ENCODE measurements at regions not wholly inside any gene's neighbourhood (a gene's known extent, or its start where the extent isn't known, plus 50 kb on each side); places are given as distances from the start of the nearest gene placed in this dataset.

DNA sequence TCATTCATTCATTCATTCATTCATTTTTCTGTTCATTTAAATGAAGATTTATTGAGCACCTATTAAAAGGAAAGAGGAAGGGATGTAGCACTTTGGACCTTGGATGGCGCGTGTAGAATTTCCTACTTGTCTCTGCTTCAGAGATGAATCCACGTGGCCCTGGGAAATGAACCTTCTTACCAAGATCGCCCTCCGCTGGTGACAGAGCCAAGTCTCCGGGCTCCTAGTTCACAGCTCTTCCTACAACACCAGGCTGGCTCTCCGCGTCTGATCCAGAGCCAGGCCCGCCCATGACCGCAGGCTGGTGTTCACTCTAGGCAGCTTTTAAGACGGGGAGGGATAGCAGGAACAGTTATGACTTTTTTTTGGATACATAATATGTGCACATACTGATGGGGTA, 70.9 kb upstream of the PIWIL1 start:
- TF ChIP-seq POLR2A (IDR thresholded peaks at IDR 0.05) (no peak), POLR2AphosphoS5 (IDR thresholded peaks at IDR 0.05; ENCODE audit: insufficient read depth in 1 of 2, low read depth in 1 of 2) (no peak)
- TF ChIP-seq, protein P1, sequence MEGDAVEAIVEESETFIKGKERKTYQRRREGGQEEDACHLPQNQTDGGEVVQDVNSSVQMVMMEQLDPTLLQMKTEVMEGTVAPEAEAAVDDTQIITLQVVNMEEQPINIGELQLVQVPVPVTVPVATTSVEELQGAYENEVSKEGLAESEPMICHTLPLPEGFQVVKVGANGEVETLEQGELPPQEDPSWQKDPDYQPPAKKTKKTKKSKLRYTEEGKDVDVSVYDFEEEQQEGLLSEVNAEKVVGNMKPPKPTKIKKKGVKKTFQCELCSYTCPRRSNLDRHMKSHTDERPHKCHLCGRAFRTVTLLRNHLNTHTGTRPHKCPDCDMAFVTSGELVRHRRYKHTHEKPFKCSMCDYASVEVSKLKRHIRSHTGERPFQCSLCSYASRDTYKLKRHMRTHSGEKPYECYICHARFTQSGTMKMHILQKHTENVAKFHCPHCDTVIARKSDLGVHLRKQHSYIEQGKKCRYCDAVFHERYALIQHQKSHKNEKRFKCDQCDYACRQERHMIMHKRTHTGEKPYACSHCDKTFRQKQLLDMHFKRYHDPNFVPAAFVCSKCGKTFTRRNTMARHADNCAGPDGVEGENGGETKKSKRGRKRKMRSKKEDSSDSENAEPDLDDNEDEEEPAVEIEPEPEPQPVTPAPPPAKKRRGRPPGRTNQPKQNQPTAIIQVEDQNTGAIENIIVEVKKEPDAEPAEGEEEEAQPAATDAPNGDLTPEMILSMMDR (IDR thresholded peaks at IDR 0.05), result no peak
